PC-3 (cell line): ENCODE measurements at regions not wholly inside any gene's neighbourhood (a gene's known extent, or its start where the extent isn't known, plus 50 kb on each side); places are given as distances from the start of the nearest gene placed in this dataset.

Experiments used
- ATAC-seq: fragments of 200-7000 bp; cut with Tn5 transposase; 2 replicates; pipeline ENCODE4 v1.9.1; 2020; ENCODE audit warnings: mild to moderate bottlenecking, moderate library complexity
- BruUV-seq: library from RNA; stranded (reverse); fragments of 400-500 nt; replicated peaks from 2 replicates; lab custom pipeline; 2021; lab: Mats Ljungman, UMichigan
- CTCF ChIA-PET: fragments of 300-600 bp; sonication (Branson Sonifier 250); formaldehyde crosslinking; loops from one replicate; lab custom pipeline; 2022; ENCODE audit warnings: antibody characterized with exemption; lab: Charles Lee
- POLR2A ChIA-PET: fragments of 300-600 bp; sonication (Branson Sonifier 250); formaldehyde crosslinking; loops from one replicate; lab custom pipeline; 2022; ENCODE audit warnings: antibody characterized with exemption; ENCODE audit not compliant: unreplicated experiment; lab: Charles Lee
- DNase-seq: peaks from one replicate; pipeline ENCODE4 v3.0.0-alpha.2; 2015
- H2AFZ ChIP-seq: fragments of 300-600 bp; sonication (generic); 2 replicates; pipeline ENCODE4 v1.6.0; 2016; ENCODE audit warnings: antibody characterized with exemption, low read length
- H3F3A ChIP-seq: fragments of 300-600 bp; sonication (generic); one replicate; pipeline ENCODE4 v1.6.0; 2017; ENCODE audit warnings: antibody characterized with exemption, low read length, control low read depth, mild to moderate bottlenecking; ENCODE audit not compliant: unreplicated experiment
- H3K27ac ChIP-seq: fragments of 300-600 bp; sonication (generic); 2 replicates; pipeline ENCODE4 v1.5.1; 2016; ENCODE audit warnings: mild to moderate bottlenecking, low read length
- H3K27me3 ChIP-seq: fragments of 300-600 bp; sonication (generic); 2 replicates; pipeline ENCODE4 v1.6.1; 2016; ENCODE audit warnings: low read length, mixed read lengths
- H3K36me3 ChIP-seq: fragments of 300-600 bp; sonication (generic); 2 replicates; pipeline ENCODE4 v1.6.1; 2016; ENCODE audit warnings: low read depth, mixed run types, low read length, mixed read lengths
- H3K4me1 ChIP-seq: fragments of 300-600 bp; sonication (generic); 2 replicates; pipeline ENCODE4 v1.5.1; 2016; ENCODE audit warnings: low read length; ENCODE audit not compliant: insufficient read depth
- H3K4me2 ChIP-seq: fragments of 300-600 bp; sonication (generic); 2 replicates; pipeline ENCODE4 v1.6.0; 2016; ENCODE audit warnings: low read length
- H3K4me3 ChIP-seq: fragments of 300-600 bp; sonication (generic); 2 replicates; pipeline ENCODE4 v1.5.1; 2016; ENCODE audit warnings: mild to moderate bottlenecking, low read length, mixed read lengths
- H3K79me2 ChIP-seq: fragments of 300-600 bp; sonication (generic); 2 replicates; pipeline ENCODE4 v1.6.1; 2017; ENCODE audit warnings: low read length, mixed read lengths
- H3K9ac ChIP-seq: fragments of 300-600 bp; sonication (generic); 2 replicates; pipeline ENCODE4 v1.6.0; 2016; ENCODE audit warnings: mild to moderate bottlenecking, low read length
- H3K9me2 ChIP-seq: fragments of 300-600 bp; sonication (generic); replicated peaks from 2 replicates; pipeline ENCODE4 v1.6.1; 2016; ENCODE audit warnings: mixed run types, low read length, mixed read lengths
- H3K9me3 ChIP-seq: fragments of 300-600 bp; sonication (generic); 2 replicates; pipeline ENCODE4 v1.6.1; 2016; ENCODE audit warnings: low read length, mixed read lengths
- H4K20me1 ChIP-seq: fragments of 300-600 bp; sonication (generic); 2 replicates; pipeline ENCODE4 v1.6.1; 2016; ENCODE audit warnings: low read length, mixed read lengths
- CTCF ChIP-seq: fragments of 300-600 bp; sonication (generic); conservative IDR thresholded peaks from 2 replicates; pipeline ENCODE4 v1.5.1; 2017; ENCODE audit warnings: antibody characterized with exemption, low read depth, mild to moderate bottlenecking, low read length
- EZH2 ChIP-seq: fragments of 300-600 bp; sonication (generic); IDR thresholded peaks from one replicate; pipeline ENCODE4 v1.6.1; 2017; ENCODE audit warnings: antibody characterized with exemption, mild to moderate bottlenecking, low read length; ENCODE audit not compliant: unreplicated experiment
- EZH2phosphoT487 ChIP-seq: fragments of 300-600 bp; sonication (generic); IDR thresholded peaks from 2 replicates; pipeline ENCODE4 v1.6.1; 2018; ENCODE audit warnings: mild to moderate bottlenecking, antibody characterized with exemption, low read length, borderline replicate concordance
- intact Hi-C: fragments of 100-400 bp; cut with micrococcal nuclease; formaldehyde crosslinking; loops from 2 replicates; pipeline ENCODE4 v1.9.0; 2023

- BruUV-seq: no TSS peak
- Histone ChIP-seq H3F3A (no peaks in the 10 kb centered on the region), H3K4me1 (no peaks in the 10 kb centered on the region), H3K9me3 (no peaks in the 10 kb centered on the region), H3K4me3 (no peak overlapping the region), H3K9ac (no peak overlapping the region), H3K79me2 (no peaks in the 10 kb centered on the region), H3K9me2 (no peaks in the 10 kb centered on the region), H3K36me3 (no peaks in the 10 kb centered on the region), H2AFZ (no peak overlapping the region), H3K4me2 (no peak overlapping the region), H3K27me3 (no peaks in the 10 kb centered on the region), H3K27ac (no peak overlapping the region), H4K20me1 (no peaks in the 10 kb centered on the region)
- TF ChIP-seq EZH2 (no peak), CTCF (no peak), EZH2phosphoT487 (no peak)
- intact Hi-C loops: no loop called here
- no peak for ATAC-seq
- DNase-seq: no peak
- ChIA-PET POLR2A (no interaction called here), CTCF (no interaction called here)
Measured at GRCh38 chr5:155116456-155117251, 103.1 kb downstream of the KIF4B start.

- Histone ChIP-seq H2AFZ (no peak overlapping the region), H4K20me1 (no peaks in the 10 kb centered on the region), H3K9ac (no peak overlapping the region), H3K79me2 (no peaks in the 10 kb centered on the region), H3K4me1 (no peaks in the 10 kb centered on the region), H3K9me3 (no peaks in the 10 kb centered on the region), H3K36me3 (no peaks in the 10 kb centered on the region), H3K4me2 (no peak overlapping the region), H3K27me3 (no peaks in the 10 kb centered on the region), H3K4me3 (no peak overlapping the region), H3F3A (no peaks in the 10 kb centered on the region), H3K9me2 (no peaks in the 10 kb centered on the region), H3K27ac (no peak overlapping the region)
- ATAC-seq (no peak), DNase-seq (no peak)
- POLR2A ChIA-PET: no interaction called here
- no TSS peak for BruUV-seq
- TF ChIP-seq EZH2 (no peak), EZH2phosphoT487 (no peak), CTCF (no peak)
- CTCF ChIA-PET: no interaction called here
- intact Hi-C loops: no loop called here
Measured at GRCh38 chr5:155125551-155126095, 112.1 kb downstream of the KIF4B start.

GRCh38 chr5:155126573-155126972 is 113.0 kb downstream of the KIF4B start:
- no TSS peak for BruUV-seq
- H4K20me1 ChIP-seq: no peaks in the 10 kb centered on the region
- no peak overlapping the region for H3K4me2 ChIP-seq

More at GRCh38 chr5:155126573-155126972, 113.0 kb downstream of the KIF4B start:
- DNase-seq (no peak), ATAC-seq (no peak)
- no peak overlapping the region for H3K4me3 ChIP-seq
- H3K4me1 ChIP-seq: no peaks in the 10 kb centered on the region
- ChIA-PET POLR2A (no interaction called here), CTCF (no interaction called here)
- no peaks in the 10 kb centered on the region for H3K79me2 ChIP-seq
- no peaks in the 10 kb centered on the region for H3K27me3 ChIP-seq
- no peaks in the 10 kb centered on the region for H3K36me3 ChIP-seq
- intact Hi-C loops: no loop called here
- no peak overlapping the region for H3K27ac ChIP-seq
- H3K9me3 ChIP-seq: no peaks in the 10 kb centered on the region
- H3K9me2 ChIP-seq: no peaks in the 10 kb centered on the region
- H3K9ac ChIP-seq: no peak overlapping the region
- H2AFZ ChIP-seq: no peak overlapping the region
- TF ChIP-seq EZH2phosphoT487 (no peak), CTCF (no peak), EZH2 (no peak)
- no peaks in the 10 kb centered on the region for H3F3A ChIP-seq
